IMR-90 (cell line): ENCODE measurements at regions not wholly inside any gene's neighbourhood (a gene's known extent, or its start where the extent isn't known, plus 50 kb on each side); places are given as distances from the start of the nearest gene placed in this dataset.

Experiments
- ATAC-seq: fragments of 200-7000 bp; cut with Tn5 transposase; 2 replicates; pipeline ENCODE4 v1.9.1; 2020; ENCODE audit warnings: low read depth, mild to moderate bottlenecking, moderate library complexity
- BruUV-seq: library from RNA; stranded (reverse); fragments of 400-500 nt; replicated peaks from 2 replicates; lab custom pipeline; 2021; lab: Mats Ljungman, UMichigan
- CTCF ChIA-PET: fragments of 300-600 bp; formaldehyde crosslinking; extraction: SDS; loops from one replicate; lab custom pipeline; 2021; ENCODE audit warnings: antibody characterized with exemption; lab: Yijun Ruan, JAX
- POLR2A ChIA-PET: fragments of 300-600 bp; sonication (Branson Sonifier 250); formaldehyde crosslinking; loops from one replicate; lab custom pipeline; 2022; ENCODE audit warnings: antibody characterized with exemption; ENCODE audit not compliant: unreplicated experiment; lab: Charles Lee
- DNase-seq: peaks from one replicate; pipeline ENCODE4 v3.0.0; 2013
- H2AFZ ChIP-seq: replicated peaks from 2 replicates; pipeline ENCODE3; 2013; ENCODE audit warnings: low read length, mild to moderate bottlenecking; ENCODE audit not compliant: poor library complexity
- H2AK5ac ChIP-seq: 2 replicates; pipeline ENCODE4 v1.6.1; 2013; ENCODE audit warnings: low read depth, low read length, inconsistent platforms
- H2AK9ac ChIP-seq: replicated peaks from 2 replicates; pipeline ENCODE3; 2013; ENCODE audit warnings: mild to moderate bottlenecking, low read depth, low read length, moderate library complexity; ENCODE audit not compliant: poor library complexity
- H2BK120ac ChIP-seq: 2 replicates; pipeline ENCODE4 v1.6.1; 2013; ENCODE audit warnings: low read depth, low read length, inconsistent platforms
- H2BK15ac ChIP-seq: 3 replicates; pipeline ENCODE4 v1.6.1; 2013; ENCODE audit warnings: low read depth, low read length, inconsistent platforms
- H2BK20ac ChIP-seq: 2 replicates; pipeline ENCODE4 v1.6.1; 2013; ENCODE audit warnings: low read depth, mild to moderate bottlenecking, inconsistent platforms, low read length, moderate library complexity
- H2BK5ac ChIP-seq: 2 replicates; pipeline ENCODE4 v1.6.1; 2013; ENCODE audit warnings: mild to moderate bottlenecking, low read depth, low read length, inconsistent platforms; ENCODE audit not compliant: poor library complexity, severe bottlenecking
- H3K14ac ChIP-seq: replicated peaks from 2 replicates; pipeline ENCODE4 v1.6.1; 2013; ENCODE audit warnings: low read depth, low read length, inconsistent platforms
- H3K18ac ChIP-seq: 2 replicates; pipeline ENCODE4 v1.6.1; 2013; ENCODE audit warnings: low read depth, low read length, control low read depth
- H3K23ac ChIP-seq: 2 replicates; pipeline ENCODE4 v1.6.1; 2013; ENCODE audit warnings: low read depth, low read length, inconsistent platforms
- H3K27ac ChIP-seq: 2 replicates; pipeline ENCODE4 v1.5.1; 2013; ENCODE audit warnings: mild to moderate bottlenecking, control low read depth, low read length; ENCODE audit not compliant: insufficient read depth
- H3K27me3 ChIP-seq: 2 replicates; pipeline ENCODE4 v1.6.1; 2013; ENCODE audit warnings: low read length; ENCODE audit not compliant: control insufficient read depth, insufficient read depth
- H3K36me3 ChIP-seq: 2 replicates; pipeline ENCODE4 v1.6.1; 2013; ENCODE audit warnings: low read length, mixed read lengths; ENCODE audit not compliant: control insufficient read depth, insufficient read depth
- H3K4ac ChIP-seq: 2 replicates; pipeline ENCODE4 v1.6.1; 2013; ENCODE audit warnings: low read depth, low read length, inconsistent platforms
- H3K4me1 ChIP-seq: 2 replicates; pipeline ENCODE4 v1.6.1; 2013; ENCODE audit warnings: low read length, mixed read lengths; ENCODE audit not compliant: control insufficient read depth, insufficient read depth
- H3K4me2 ChIP-seq: 2 replicates; pipeline ENCODE4 v1.6.1; 2013; ENCODE audit warnings: low read depth, mild to moderate bottlenecking, control low read depth, low read length, moderate library complexity
- H3K4me3 ChIP-seq: 2 replicates; pipeline ENCODE4 v1.5.1; 2013; ENCODE audit warnings: low read depth, mild to moderate bottlenecking, control low read depth, low read length, moderate library complexity; ENCODE audit not compliant: insufficient read depth
- H3K56ac ChIP-seq: 2 replicates; pipeline ENCODE4 v1.6.1; 2013; ENCODE audit warnings: low read length, inconsistent platforms; ENCODE audit not compliant: insufficient read depth; ENCODE audit errors: extremely low read depth
- H3K79me1 ChIP-seq, 2 experiments: 2 replicates each; pipeline ENCODE4 v1.6.1; 2013; ENCODE audit warnings: low read length in 2 of 2, inconsistent platforms in 1 of 2, low read depth in 1 of 2
- H3K9ac ChIP-seq: 2 replicates; pipeline ENCODE4 v1.6.1; 2013; ENCODE audit warnings: low read depth, low read length, control low read depth
- H3K9me1 ChIP-seq: 2 replicates; pipeline ENCODE4 v1.6.1; 2013; ENCODE audit warnings: low read length, inconsistent platforms; ENCODE audit not compliant: insufficient read depth
- H3K9me3 ChIP-seq: 2 replicates; pipeline ENCODE4 v1.6.1; 2013; ENCODE audit warnings: low read length; ENCODE audit not compliant: control insufficient read depth, insufficient read depth
- H4K20me1 ChIP-seq: 2 replicates; pipeline ENCODE4 v1.6.1; 2013; ENCODE audit warnings: low read length, inconsistent platforms; ENCODE audit not compliant: insufficient read depth
- H4K5ac ChIP-seq: 2 replicates; pipeline ENCODE4 v1.6.1; 2013; ENCODE audit warnings: mild to moderate bottlenecking, low read depth, low read length, control low read depth
- H4K8ac ChIP-seq, 2 experiments: 2 replicates each; pipeline ENCODE4 v1.6.1; 2013; ENCODE audit warnings: low read depth in 2 of 2, low read length in 2 of 2, control low read depth in 1 of 2, inconsistent platforms in 1 of 2
- H4K91ac ChIP-seq: 2 replicates; pipeline ENCODE4 v1.6.1; 2013; ENCODE audit warnings: low read depth, low read length, inconsistent platforms; ENCODE audit not compliant: insufficient read depth
- MAFK ChIP-seq: IDR thresholded peaks from 2 replicates; pipeline ENCODE4 v1.6.1; 2012; ENCODE audit warnings: low read depth, low read length, improper control_type of control experiment
- RCOR1 ChIP-seq: IDR thresholded peaks from 2 replicates; pipeline ENCODE4 v1.6.1; 2012; ENCODE audit warnings: mild to moderate bottlenecking, low read length, improper control_type of control experiment; ENCODE audit not compliant: insufficient replicate concordance
- RFX5 ChIP-seq: IDR thresholded peaks from 2 replicates; pipeline ENCODE4 v1.8.0; 2012; ENCODE audit warnings: low read depth, mild to moderate bottlenecking, low read length, moderate library complexity
- WGBS, 2 experiments: methylation state at CpG; one replicate each; pipeline versions ENCODE4 v1.1.5 to v1.1.7; 2013; ENCODE audit warnings: missing lambda C conversion rate in 2 of 2; ENCODE audit not compliant: insufficient read length in 1 of 2; ENCODE audit errors: extremely low coverage in 2 of 2; 5-methylcytosine and 5-hydroxymethylcytosine counted together
- dilution Hi-C: fragments of 300-500 bp; cut with HindIII; formaldehyde crosslinking; loops from one replicate; pipeline ENCODE4 v1.14.3; 2018; ENCODE audit warnings: low sequenced_read_pairs; ENCODE audit not compliant: unreplicated experiment
- in situ Hi-C: fragments of 300-500 bp; cut with MboI; formaldehyde crosslinking; loops from 3 replicates; pipeline ENCODE4 v1.14.3; 2019; ENCODE audit warnings: low sequenced_read_pairs, inconsistent platforms, mixed read lengths
- intact Hi-C: fragments of 100-400 bp; cut with micrococcal nuclease; formaldehyde crosslinking; loops from 2 replicates; pipeline ENCODE4 v1.10.0; 2022
- TF ChIP-seq, protein P1 (sequence below): fragments of 150-350 bp; IDR thresholded peaks from 2 replicates; pipeline ENCODE4 v1.6.1; 2017; ENCODE audit warnings: mild to moderate bottlenecking, antibody characterized with exemption, low read length, low read depth

- H2AK9ac ChIP-seq, result no peak overlapping the region
- ChIA-PET POLR2A (no interaction called here), CTCF (no interaction called here)
- WGBS, 2 experiments, result no CpG with 5 or more reads among the region's 1 CpG
- no peaks in the 10 kb centered on the region for H4K20me1 ChIP-seq
- H3K56ac ChIP-seq, result no peak overlapping the region
- H3K23ac ChIP-seq, result no peak overlapping the region
- no peak overlapping the region for H2BK20ac ChIP-seq
- TF ChIP-seq, protein P1, sequence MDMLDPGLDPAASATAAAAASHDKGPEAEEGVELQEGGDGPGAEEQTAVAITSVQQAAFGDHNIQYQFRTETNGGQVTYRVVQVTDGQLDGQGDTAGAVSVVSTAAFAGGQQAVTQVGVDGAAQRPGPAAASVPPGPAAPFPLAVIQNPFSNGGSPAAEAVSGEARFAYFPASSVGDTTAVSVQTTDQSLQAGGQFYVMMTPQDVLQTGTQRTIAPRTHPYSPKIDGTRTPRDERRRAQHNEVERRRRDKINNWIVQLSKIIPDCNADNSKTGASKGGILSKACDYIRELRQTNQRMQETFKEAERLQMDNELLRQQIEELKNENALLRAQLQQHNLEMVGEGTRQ, result no peak
- peak; percentile 46; the same call in 1 of the 2 replicates for TF ChIP-seq MAFK
- no peak for TF ChIP-seq RFX5
- no peak for TF ChIP-seq RCOR1
- H2AFZ ChIP-seq, result no peak overlapping the region
- H3K9ac ChIP-seq, result no peak overlapping the region
- dilution Hi-C loops (no loop called here), intact Hi-C loops (no loop called here), in situ Hi-C loops (no loop called here)
- no peak overlapping the region for H2BK5ac ChIP-seq
- DNase-seq (no peak), ATAC-seq (no peak)
- no peak overlapping the region for H4K91ac ChIP-seq
- H2AK5ac ChIP-seq, result no peak overlapping the region
- no peak overlapping the region for H3K4me3 ChIP-seq
- H3K4me1 ChIP-seq, result no peaks in the 10 kb centered on the region
- no peak overlapping the region for H2BK120ac ChIP-seq
- H3K9me3 ChIP-seq, result peaks cover 7% of the 10 kb centered on the region; the same call in 1 of the 2 replicates
- no peak overlapping the region for H3K27ac ChIP-seq
- no TSS peak for BruUV-seq
- no peaks in the 10 kb centered on the region for H3K27me3 ChIP-seq
- no peaks in the 10 kb centered on the region for H3K36me3 ChIP-seq
- H4K5ac ChIP-seq, result no peak overlapping the region
- no peak overlapping the region for H2BK15ac ChIP-seq
- H3K4me2 ChIP-seq, result no peak overlapping the region
- H3K79me1 ChIP-seq, result no peaks in the 10 kb centered on the region
- H4K8ac ChIP-seq, result no peak overlapping the region
- no peaks in the 10 kb centered on the region for H3K9me1 ChIP-seq
- H3K18ac ChIP-seq, result no peak overlapping the region
- no peak overlapping the region for H3K14ac ChIP-seq
- H3K4ac ChIP-seq, result no peak overlapping the region
Measured at GRCh38 chr2:228878138-228878537, 392.9 kb downstream of the PID1 start.
